Neural cell (in vitro differentiated cells): ENCODE measurements at regions not wholly inside any gene's neighbourhood (a gene's known extent, or its start where the extent isn't known, plus 50 kb on each side); places are given as distances from the start of the nearest gene placed in this dataset.

Experiments
- H2AFZ ChIP-seq: fragments of 200-600, 300-800 bp; sonication (generic), shearing (Covaris generic); 2 replicates; pipeline ENCODE4 v1.6.0; 2014; ENCODE audit warnings: low read depth, mild to moderate bottlenecking, antibody characterized with exemption, low read length, moderate library complexity
- H3F3A ChIP-seq: fragments of 200-600 bp; shearing (Covaris generic); 2 replicates; pipeline ENCODE4 v1.6.1; 2016; ENCODE audit warnings: mild to moderate bottlenecking, moderate library complexity, mixed read lengths, antibody characterized with exemption, low read length; ENCODE audit not compliant: insufficient read depth, poor library complexity, severe bottlenecking
- H3K27ac ChIP-seq: fragments of 200-600, 300-800 bp; sonication (generic), shearing (Covaris generic); 2 replicates; pipeline ENCODE4 v1.5.1; 2014; ENCODE audit warnings: mild to moderate bottlenecking, low read length, moderate library complexity
- H3K27me3 ChIP-seq: fragments of 300-800, 200-600 bp; sonication (generic), shearing (Covaris generic); 2 replicates; pipeline ENCODE4 v1.6.0; 2014; ENCODE audit warnings: mild to moderate bottlenecking, low read depth, low read length, moderate library complexity; ENCODE audit not compliant: insufficient read depth
- H3K36me3 ChIP-seq: fragments of 300-800, 200-600 bp; sonication (generic), shearing (Covaris generic); 2 replicates; pipeline ENCODE4 v1.5.1; 2014; ENCODE audit warnings: mild to moderate bottlenecking, antibody characterized with exemption, low read length, moderate library complexity; ENCODE audit not compliant: insufficient read depth
- H3K4me2 ChIP-seq: fragments of 300-800, 200-600 bp; sonication (generic), shearing (Covaris generic); 2 replicates; pipeline ENCODE4 v1.6.0; 2014; ENCODE audit warnings: mild to moderate bottlenecking, low read length
- H3K4me3 ChIP-seq: fragments of 300-800, 200-600 bp; sonication (generic), shearing (Covaris generic); 2 replicates; pipeline ENCODE4 v1.5.1; 2014; ENCODE audit warnings: mild to moderate bottlenecking, low read length, moderate library complexity
- H3K79me2 ChIP-seq: fragments of 200-600 bp; shearing (Covaris generic); replicated peaks from 2 replicates; pipeline ENCODE4 v1.6.0; 2014; ENCODE audit warnings: mild to moderate bottlenecking, low read length, moderate library complexity; ENCODE audit not compliant: insufficient read depth
- H3K9ac ChIP-seq: fragments of 300-800, 200-600 bp; sonication (generic), shearing (Covaris generic); 2 replicates; pipeline ENCODE4 v1.6.1; 2016; ENCODE audit warnings: mild to moderate bottlenecking, low read length, mixed read lengths
- H3K9me2 ChIP-seq: fragments of 200-600 bp; shearing (Covaris generic); 2 replicates; pipeline ENCODE4 v1.6.1; 2016; ENCODE audit warnings: mild to moderate bottlenecking, low read length, mixed read lengths; ENCODE audit not compliant: insufficient read depth
- H3K9me3 ChIP-seq: fragments of 200-600, 300-800 bp; sonication (generic), shearing (Covaris generic); 2 replicates; pipeline ENCODE4 v1.6.1; 2016; ENCODE audit warnings: mild to moderate bottlenecking, mixed run types, low read length, moderate library complexity, mixed read lengths
- H4K20me1 ChIP-seq: fragments of 200-600 bp; shearing (Covaris generic); 2 replicates; pipeline ENCODE4 v1.6.1; 2016; ENCODE audit warnings: mild to moderate bottlenecking, mixed run types; ENCODE audit not compliant: insufficient read depth
- CTCF ChIP-seq: fragments of 450-650 bp; IDR thresholded peaks from 2 replicates; pipeline ENCODE4 v1.5.1; 2014; ENCODE audit warnings: antibody characterized with exemption, mild to moderate bottlenecking, moderate library complexity; ENCODE audit not compliant: poor library complexity, severe bottlenecking
- EP300 ChIP-seq: fragments of 450-650 bp; conservative IDR thresholded peaks from 2 replicates; pipeline ENCODE4 v1.6.1; 2014; ENCODE audit warnings: antibody characterized with exemption, mild to moderate bottlenecking, moderate library complexity; ENCODE audit not compliant: poor library complexity, severe bottlenecking
- EZH2 ChIP-seq: fragments of 200-600, 300-800 bp; shearing (Covaris generic), sonication (generic); IDR thresholded peaks from 2 replicates; pipeline ENCODE4 v1.6.1; 2014; ENCODE audit warnings: antibody characterized with exemption, low read length, borderline replicate concordance, mild to moderate bottlenecking; ENCODE audit not compliant: insufficient read depth, poor library complexity, severe bottlenecking
- MXI1 ChIP-seq: fragments of 450-650 bp; conservative IDR thresholded peaks from 2 replicates; pipeline ENCODE4 v1.6.1; 2014; ENCODE audit warnings: antibody characterized with exemption, mild to moderate bottlenecking; ENCODE audit not compliant: poor library complexity, severe bottlenecking
- POLR2AphosphoS5 ChIP-seq: IDR thresholded peaks from 2 replicates; pipeline ENCODE4 v1.6.1; 2012
- RAD21 ChIP-seq: fragments of 450-650 bp; conservative IDR thresholded peaks from 2 replicates; pipeline ENCODE4 v1.6.1; 2014; ENCODE audit warnings: antibody characterized with exemption, mild to moderate bottlenecking, moderate library complexity
- SMC3 ChIP-seq: fragments of 450-650 bp; conservative IDR thresholded peaks from 2 replicates; pipeline ENCODE4 v1.6.1; 2014; ENCODE audit warnings: antibody characterized with exemption, mild to moderate bottlenecking, moderate library complexity; ENCODE audit not compliant: poor library complexity
- TAF1 ChIP-seq: IDR thresholded peaks from 2 replicates; pipeline ENCODE4 v1.6.1; 2012; ENCODE audit warnings: low read depth
- TF ChIP-seq, protein P1 (sequence below): IDR thresholded peaks from 2 replicates; pipeline ENCODE4 v1.6.1; 2012; ENCODE audit warnings: borderline replicate concordance

GRCh38 chr5:3856036-3856435, 260.4 kb downstream of the IRX1 start:
- Histone ChIP-seq H4K20me1 (no peaks in the 10 kb centered on the region), H3K27ac (no peak overlapping the region), H3K79me2 (no peaks in the 10 kb centered on the region), H3F3A (no peaks in the 10 kb centered on the region), H3K4me2 (no peak overlapping the region), H2AFZ (no peak overlapping the region), H3K4me3 (no peak overlapping the region), H3K9me2 (no peaks in the 10 kb centered on the region), H3K9ac (no peak overlapping the region), H3K36me3 (no peaks in the 10 kb centered on the region), H3K9me3 (no peaks in the 10 kb centered on the region), H3K27me3 (no peaks in the 10 kb centered on the region)
- TF ChIP-seq POLR2AphosphoS5 (no peak), MXI1 (no peak), RAD21 (no peak), EP300 (no peak), CTCF (no peak), SMC3 (no peak), EZH2 (no peak), TAF1 (no peak)
- TF ChIP-seq, protein P1, sequence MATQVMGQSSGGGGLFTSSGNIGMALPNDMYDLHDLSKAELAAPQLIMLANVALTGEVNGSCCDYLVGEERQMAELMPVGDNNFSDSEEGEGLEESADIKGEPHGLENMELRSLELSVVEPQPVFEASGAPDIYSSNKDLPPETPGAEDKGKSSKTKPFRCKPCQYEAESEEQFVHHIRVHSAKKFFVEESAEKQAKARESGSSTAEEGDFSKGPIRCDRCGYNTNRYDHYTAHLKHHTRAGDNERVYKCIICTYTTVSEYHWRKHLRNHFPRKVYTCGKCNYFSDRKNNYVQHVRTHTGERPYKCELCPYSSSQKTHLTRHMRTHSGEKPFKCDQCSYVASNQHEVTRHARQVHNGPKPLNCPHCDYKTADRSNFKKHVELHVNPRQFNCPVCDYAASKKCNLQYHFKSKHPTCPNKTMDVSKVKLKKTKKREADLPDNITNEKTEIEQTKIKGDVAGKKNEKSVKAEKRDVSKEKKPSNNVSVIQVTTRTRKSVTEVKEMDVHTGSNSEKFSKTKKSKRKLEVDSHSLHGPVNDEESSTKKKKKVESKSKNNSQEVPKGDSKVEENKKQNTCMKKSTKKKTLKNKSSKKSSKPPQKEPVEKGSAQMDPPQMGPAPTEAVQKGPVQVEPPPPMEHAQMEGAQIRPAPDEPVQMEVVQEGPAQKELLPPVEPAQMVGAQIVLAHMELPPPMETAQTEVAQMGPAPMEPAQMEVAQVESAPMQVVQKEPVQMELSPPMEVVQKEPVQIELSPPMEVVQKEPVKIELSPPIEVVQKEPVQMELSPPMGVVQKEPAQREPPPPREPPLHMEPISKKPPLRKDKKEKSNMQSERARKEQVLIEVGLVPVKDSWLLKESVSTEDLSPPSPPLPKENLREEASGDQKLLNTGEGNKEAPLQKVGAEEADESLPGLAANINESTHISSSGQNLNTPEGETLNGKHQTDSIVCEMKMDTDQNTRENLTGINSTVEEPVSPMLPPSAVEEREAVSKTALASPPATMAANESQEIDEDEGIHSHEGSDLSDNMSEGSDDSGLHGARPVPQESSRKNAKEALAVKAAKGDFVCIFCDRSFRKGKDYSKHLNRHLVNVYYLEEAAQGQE = no peak

DNA sequence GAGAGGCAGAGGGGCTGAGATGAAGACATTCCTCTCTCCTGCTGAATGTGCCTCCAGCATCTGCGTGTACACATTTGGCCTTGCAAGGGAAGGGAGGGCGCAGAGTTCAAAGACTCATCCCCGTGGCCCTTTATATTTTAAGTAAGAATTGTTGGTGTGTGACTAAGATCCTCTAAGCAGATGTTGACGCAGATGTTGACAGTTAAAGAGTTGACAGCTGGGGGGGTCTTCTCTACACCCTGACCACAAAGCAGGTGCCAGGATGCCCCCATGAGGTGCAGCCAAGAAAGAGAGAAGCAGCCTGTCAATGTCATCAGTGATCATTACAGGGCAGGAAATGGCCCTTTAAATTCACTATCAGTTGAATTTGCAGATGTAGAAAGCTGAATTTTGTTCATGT, 262.9 kb downstream of the IRX1 start:
- Histone ChIP-seq H3K9me2 (no peaks in the 10 kb centered on the region), H3K36me3 (no peaks in the 10 kb centered on the region), H3K27ac (no peak overlapping the region), H3K27me3 (no peaks in the 10 kb centered on the region), H4K20me1 (no peaks in the 10 kb centered on the region), H3K9ac (no peak overlapping the region), H3K4me2 (no peak overlapping the region), H3K9me3 (no peaks in the 10 kb centered on the region), H3K4me3 (no peak overlapping the region), H2AFZ (no peak overlapping the region), H3K79me2 (no peaks in the 10 kb centered on the region), H3F3A (no peaks in the 10 kb centered on the region)
- TF ChIP-seq SMC3 = no peak
- no peak for TF ChIP-seq RAD21
- TF ChIP-seq, protein P1 = no peak
- TF ChIP-seq EP300 = no peak
- TF ChIP-seq MXI1 = no peak
- TF ChIP-seq TAF1 = no peak
- TF ChIP-seq POLR2AphosphoS5 = no peak
- TF ChIP-seq CTCF = no peak
- TF ChIP-seq EZH2 = no peak
